Stimulated activated CD4-positive, alpha-beta T cell treated with anti-CD3 and anti-CD28 coated beads, Interleukin-12 subunit alpha, Interleukin-12 subunit beta, amount 100 ng/mL, for 24 hours (primary cell): ENCODE measurements at regions not wholly inside any gene's neighbourhood (a gene's known extent, or its start where the extent isn't known, plus 50 kb on each side); places are given as distances from the start of the nearest gene placed in this dataset.
A peak's percentile ranks its signal among the peaks of the same experiment; 100 is the strongest.

ENCODE experiments used
- DNase-seq, 2 experiments: peaks; one replicate each; pipeline ENCODE4 v3.0.0-alpha.2; 2020; ENCODE audit warnings: low read depth in 2 of 2

DNA sequence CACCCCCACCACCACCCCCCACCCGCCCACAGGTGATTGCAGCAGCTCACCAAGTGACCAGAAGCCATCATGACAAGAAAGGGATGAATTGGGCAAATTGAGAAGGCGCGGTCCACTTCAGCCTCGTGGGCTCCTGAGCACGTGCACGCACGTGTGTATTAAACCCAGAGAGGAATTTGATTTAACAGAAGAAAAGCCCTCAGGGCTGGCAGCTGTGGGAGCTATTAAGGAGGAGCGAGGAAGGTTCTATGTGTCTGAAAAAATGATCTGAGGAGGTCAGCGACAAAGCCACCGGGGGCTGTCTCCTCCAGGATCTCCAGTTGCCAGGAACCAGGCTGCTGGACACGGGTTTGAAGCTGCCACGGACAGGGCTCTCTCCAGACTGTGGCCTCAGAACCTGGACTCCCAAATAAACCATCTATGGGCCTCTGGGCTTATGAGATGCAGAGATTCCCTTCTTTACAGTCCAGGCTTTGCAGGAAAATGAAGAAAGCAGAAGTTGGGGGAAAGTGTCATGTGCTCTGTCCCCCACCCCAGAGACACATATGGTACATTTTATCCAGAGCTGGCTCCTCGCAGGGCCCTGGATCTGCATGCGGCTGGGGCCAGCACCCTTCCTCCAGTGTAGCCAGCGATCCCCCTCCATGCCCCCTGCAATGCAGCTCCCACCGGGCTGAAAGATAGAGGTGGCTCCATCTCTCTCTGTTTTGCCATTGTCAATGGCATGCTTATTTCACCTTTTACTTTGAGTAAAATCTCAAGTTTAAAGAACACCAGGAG is 219.7 kb upstream of the RPL38 start:
- no peak for DNase-seq

- no peak for DNase-seq
Observed at GRCh38 chr17:73984941-73985340, 218.5 kb upstream of the RPL38 start.

- DNase-seq, result no peak
Observed at GRCh38 chr17:73985466-73986015, 217.9 kb upstream of the RPL38 start.

DNA sequence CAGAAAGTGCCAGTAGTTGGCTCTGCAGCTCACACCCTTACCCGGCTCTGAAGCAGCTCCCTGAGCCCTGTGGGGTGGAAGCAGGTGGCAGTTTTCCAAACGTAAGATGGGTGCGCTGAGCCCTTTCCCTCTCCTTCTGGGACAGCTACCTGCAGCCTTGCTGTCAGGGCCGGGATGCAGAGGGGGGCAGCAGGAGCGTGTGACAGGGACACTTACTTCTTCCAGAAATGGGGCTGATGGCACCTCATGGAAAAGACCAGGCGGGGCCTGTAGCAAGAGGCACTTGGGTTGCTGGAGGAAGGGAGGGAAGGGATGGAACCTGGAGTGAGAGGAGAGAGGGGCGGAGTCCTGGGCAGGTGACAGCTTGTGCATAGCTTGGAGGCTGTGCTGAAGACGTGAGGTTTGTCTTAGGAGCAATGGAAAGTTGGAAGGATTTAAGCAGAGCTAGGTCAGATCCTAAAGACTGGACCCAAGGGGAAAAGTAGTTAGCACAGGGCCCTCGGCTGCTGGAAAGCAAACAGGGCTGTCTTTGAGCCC is 216.8 kb upstream of the RPL38 start:
- no peak for DNase-seq

GRCh38 chr17:73987395-73987794 is 216.1 kb upstream of the RPL38 start:
- DNase-seq, result no peak

- DNase-seq, result no peak
Observed at GRCh38 chr17:73987845-73988509, 215.5 kb upstream of the RPL38 start.

GRCh38 chr17:73989671-73990070 is 213.8 kb upstream of the RPL38 start:
- DNase-seq, result no peak

- DNase-seq, result no peak
Observed at GRCh38 chr17:73990290-73990689, 213.2 kb upstream of the RPL38 start.

- DNase-seq, result no peak
Observed at GRCh38 chr17:73991260-73991659, 212.2 kb upstream of the RPL38 start.

DNA sequence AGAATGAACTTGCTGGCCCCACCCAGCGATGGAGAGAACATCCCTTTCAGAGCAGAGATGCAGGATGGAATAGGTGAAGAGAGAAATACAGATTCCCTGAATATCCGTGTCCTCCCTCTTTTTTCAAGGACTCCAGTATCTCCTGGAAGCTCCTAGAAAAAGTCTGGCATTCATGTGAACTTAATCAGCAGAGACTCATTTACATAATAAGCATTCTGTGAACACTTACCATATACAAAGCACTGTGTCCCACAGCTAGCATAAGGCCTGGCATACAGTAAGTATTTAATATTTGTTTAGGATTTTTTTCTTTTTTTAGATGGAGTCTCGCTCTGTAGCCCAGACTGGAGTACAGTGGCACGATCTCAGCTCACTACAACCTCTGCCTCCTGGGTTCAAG is 208.5 kb upstream of the RPL38 start:
- no peak for DNase-seq

DNA sequence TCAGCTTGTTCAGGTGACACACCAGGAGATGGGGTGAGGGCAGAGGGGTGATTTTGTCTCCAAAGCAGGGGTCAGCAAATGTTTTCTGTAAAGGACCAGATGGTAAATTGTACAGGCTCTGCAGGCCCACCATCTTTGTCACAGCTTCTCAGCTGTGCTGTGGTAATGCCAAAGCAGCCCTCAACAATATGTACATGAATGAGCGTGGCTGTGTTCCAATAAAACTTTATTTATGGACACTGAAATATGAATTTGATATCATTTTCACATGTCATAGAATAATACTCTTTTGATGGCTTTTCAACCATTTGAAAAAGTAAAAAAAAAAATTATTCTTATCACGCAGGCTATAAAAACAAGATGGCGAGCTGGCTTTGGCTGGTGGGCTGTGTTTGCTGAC is 206.4 kb upstream of the RPL38 start:
- DNase-seq, result no peak

GRCh38 chr17:73998249-73998648 is 205.2 kb upstream of the RPL38 start:
- DNase-seq, result no peak

- DNase-seq, result peak; percentile 20 to 59
Observed at GRCh38 chr17:73998653-73999645, 204.5 kb upstream of the RPL38 start.

DNA sequence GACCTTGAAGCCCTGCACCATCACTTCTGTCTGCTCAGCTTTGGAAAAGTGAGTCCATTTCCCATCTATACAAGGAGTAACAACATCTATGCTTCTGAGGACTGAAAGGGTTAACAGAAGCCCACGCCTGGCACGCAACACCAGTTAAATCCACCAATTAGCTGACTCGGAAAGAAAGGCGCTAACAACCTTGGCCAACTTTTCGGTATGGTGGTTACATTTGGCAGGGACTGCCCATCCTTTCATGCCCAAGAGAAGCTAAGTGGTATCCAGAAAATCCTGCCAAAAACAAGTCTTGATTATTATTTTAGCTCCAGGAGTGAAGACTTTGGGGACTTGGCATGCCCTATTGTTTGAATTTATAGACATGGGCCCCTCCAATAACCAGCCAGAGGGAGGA is 202.3 kb upstream of the RPL38 start:
- DNase-seq, result no peak

- DNase-seq, result no peak
Observed at GRCh38 chr17:74002241-74002640, 201.2 kb upstream of the RPL38 start.

DNA sequence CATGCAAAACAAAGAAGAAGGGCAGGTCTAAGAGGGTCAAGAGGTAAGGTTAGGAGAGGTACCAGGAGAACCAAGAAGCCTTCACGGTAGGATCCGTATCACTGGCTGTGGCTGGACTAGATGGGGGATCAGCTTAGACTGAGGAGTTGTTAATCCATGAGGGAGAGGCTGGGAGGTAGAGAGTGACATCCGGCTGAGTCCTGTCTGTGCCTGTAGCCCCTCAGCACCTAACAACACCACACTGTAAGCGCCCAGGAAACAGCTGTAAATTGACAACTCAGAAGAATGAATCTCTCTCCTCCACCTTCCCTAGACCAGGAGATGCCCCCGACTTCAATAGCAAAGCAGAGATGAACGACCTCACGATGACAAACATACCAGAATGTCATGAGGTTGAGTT is 199.4 kb upstream of the RPL38 start:
- DNase-seq, result no peak

DNA sequence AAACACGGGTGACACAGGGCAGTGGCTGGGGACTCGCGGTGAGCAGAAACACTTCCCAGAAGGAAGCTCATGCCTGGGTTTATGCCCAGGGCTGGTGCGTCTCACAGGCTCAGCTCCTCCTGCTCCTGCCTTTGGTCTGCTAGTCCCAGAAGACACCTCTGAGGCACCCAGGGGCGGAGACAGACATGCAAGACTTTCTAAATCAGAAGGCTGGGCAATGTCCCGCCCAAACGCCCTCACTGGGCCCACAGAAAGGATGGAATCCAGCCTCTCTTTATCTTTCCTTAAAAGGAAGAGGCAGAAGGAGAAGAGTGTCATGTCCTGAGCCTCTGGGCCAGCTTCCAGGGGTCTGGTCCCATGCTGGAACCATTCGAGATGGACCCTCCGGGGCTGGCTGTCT is 197.7 kb upstream of the RPL38 start:
- DNase-seq, result no peak

DNA sequence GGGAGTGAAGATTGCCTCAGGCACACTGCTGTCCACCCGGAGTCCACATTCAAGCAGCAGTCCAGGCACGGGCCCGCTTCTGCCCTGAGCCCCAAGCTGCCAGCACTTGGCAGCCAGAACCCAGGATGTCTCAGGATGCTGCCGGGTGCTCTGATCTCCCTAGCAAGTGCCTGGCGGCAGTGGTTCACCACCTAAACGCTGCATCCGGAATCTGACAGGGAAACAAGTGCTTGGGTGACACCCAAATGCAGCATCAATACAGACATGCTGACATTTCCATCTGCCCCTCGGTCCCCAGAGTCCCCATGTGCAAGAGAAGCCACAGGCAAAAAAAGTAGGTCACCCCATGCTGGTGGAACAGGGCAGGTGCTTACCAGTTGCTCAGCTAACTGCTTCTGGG is 197.1 kb upstream of the RPL38 start:
- no peak for DNase-seq

DNA sequence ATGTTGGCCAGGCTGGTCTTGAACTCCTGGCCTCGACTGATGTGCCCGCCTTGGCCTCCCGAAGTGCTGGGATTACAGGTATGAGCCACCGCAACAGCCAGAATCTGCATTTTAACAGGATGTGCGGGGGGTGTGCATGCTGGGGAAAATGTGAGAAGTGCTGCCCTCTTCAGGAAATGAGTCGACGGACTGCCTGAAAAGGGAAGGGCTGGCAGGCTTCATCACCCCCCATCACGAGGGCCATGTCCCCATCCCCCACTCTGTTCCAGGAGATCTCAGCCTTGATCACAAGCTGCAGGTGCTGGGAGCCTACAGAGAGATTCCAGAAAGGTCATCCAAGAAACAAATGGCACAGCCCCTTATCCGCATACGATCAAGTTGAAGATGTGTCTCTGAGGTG is 195.3 kb upstream of the RPL38 start:
- DNase-seq, result peak; percentile 2 to 20

- DNase-seq, result no peak
Observed at GRCh38 chr17:74009056-74009625, 194.3 kb upstream of the RPL38 start.

DNA sequence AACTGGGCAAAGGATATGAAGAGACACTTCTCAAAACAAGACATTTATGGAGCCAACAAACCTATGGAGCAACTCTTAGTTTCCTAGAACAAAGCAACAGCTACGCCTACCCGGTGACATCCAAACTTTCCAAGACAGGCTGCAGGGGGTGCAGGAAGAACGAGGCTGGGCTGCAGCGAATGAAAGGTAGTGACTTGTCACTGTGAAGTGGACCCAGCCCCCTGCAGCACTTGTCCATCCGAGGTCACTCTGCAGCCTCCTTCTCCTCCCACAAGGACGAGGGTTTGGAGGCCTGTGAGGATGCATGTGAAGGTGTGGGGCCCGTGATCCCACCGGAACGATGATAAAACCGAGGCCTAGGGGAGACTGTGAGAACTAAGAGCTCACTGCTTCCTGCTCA is 192.6 kb upstream of the RPL38 start:
- no peak for DNase-seq
